GM23248 (cell line): ENCODE measurements at regions not wholly inside any gene's neighbourhood (a gene's known extent, or its start where the extent isn't known, plus 50 kb on each side); places are given as distances from the start of the nearest gene placed in this dataset.

Experiments
- EZH2 ChIP-seq: fragments of 200-600 bp; sonication (generic); IDR thresholded peaks from 2 replicates; pipeline ENCODE4 v1.6.1; 2018; ENCODE audit warnings: antibody characterized with exemption, mild to moderate bottlenecking; ENCODE audit not compliant: insufficient read depth, poor library complexity, severe bottlenecking
- EZH2phosphoT487 ChIP-seq: fragments of 200-600 bp; sonication (generic); IDR thresholded peaks from 2 replicates; pipeline ENCODE4 v1.6.1; 2018; ENCODE audit warnings: antibody characterized with exemption, moderate library complexity, mild to moderate bottlenecking, low read depth; ENCODE audit not compliant: insufficient read depth

DNA sequence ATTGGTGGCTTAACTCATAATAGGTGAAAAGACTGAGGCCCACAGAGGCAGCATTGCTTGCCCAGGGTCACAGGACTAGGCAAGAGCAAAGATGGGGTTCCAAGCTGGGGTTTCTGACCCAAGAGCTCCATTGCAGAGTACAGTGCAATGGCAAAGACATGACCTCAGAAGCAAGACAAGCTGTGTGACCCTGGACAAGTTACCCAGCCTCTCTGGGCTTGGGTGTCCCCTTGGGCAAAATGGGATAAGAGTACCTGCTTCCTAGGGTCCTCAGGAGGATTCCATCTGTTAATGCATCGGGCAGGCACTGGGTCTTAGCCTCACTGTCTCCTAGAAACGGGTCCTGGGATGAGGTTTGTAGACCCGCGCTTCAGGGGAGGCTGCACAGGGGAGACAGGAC, 111.6 kb upstream of the NCOR2 start:
- TF ChIP-seq EZH2 (no peak), EZH2phosphoT487 (no peak)
